ENCODE measurements at regions not wholly inside any gene's neighbourhood (a gene's known extent, or its start where the extent isn't known, plus 50 kb on each side); places are given as distances from the start of the nearest gene placed in this dataset.

DNA sequence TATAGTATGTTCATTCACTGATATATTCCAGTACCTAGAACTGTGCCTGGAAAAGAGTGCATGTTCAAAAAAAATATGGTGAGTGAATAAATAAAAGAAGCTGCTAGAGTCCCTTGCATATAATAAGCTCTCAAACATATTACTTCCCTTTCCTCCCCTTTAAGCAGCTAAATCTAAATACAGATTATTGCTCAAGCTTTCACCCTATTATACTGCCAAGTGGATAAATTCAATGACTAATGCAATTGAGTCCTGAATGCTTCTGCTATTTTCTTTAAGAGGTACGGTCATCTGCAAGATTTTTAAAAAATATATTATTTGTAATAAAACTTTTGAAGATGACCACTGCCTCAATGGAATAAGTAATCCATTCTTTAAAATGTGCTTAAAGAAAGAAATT lies 248.4 kb downstream of the PLK2 start:
- TF ChIP-seq, protein P1, sequence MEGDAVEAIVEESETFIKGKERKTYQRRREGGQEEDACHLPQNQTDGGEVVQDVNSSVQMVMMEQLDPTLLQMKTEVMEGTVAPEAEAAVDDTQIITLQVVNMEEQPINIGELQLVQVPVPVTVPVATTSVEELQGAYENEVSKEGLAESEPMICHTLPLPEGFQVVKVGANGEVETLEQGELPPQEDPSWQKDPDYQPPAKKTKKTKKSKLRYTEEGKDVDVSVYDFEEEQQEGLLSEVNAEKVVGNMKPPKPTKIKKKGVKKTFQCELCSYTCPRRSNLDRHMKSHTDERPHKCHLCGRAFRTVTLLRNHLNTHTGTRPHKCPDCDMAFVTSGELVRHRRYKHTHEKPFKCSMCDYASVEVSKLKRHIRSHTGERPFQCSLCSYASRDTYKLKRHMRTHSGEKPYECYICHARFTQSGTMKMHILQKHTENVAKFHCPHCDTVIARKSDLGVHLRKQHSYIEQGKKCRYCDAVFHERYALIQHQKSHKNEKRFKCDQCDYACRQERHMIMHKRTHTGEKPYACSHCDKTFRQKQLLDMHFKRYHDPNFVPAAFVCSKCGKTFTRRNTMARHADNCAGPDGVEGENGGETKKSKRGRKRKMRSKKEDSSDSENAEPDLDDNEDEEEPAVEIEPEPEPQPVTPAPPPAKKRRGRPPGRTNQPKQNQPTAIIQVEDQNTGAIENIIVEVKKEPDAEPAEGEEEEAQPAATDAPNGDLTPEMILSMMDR (IDR thresholded peaks at IDR 0.05; ENCODE audit: insufficient read depth, low read depth, low read length) = no peak
- no peak for TF ChIP-seq EZH2 (IDR thresholded peaks at IDR 0.05; ENCODE audit: insufficient read depth, low read length)
